Left lung (tissue), 4 donors: ENCODE measurements at regions not wholly inside any gene's neighbourhood (a gene's known extent, or its start where the extent isn't known, plus 50 kb on each side); places are given as distances from the start of the nearest gene placed in this dataset.
"Not testable (repeated sequence)": the region's sequence is repeated elsewhere in the genome, so short reads cannot be mapped to it uniquely, and the experiment has no call there.

Source experiments
- ATAC-seq: fragments of 200-7000 bp; cut with Tn5 transposase; one replicate; pipeline ENCODE4 v1.9.1; 2020; ENCODE audit warnings: moderate library complexity
- DNase-seq, 4 donors: peaks; one replicate each; pipeline ENCODE4 v3.0.0-alpha.2; 2013 to 2020
- H3K27ac ChIP-seq, 2 donors: fragments of 200-600 bp; sonication (generic) in 1 of 2; one replicate each; pipeline versions ENCODE4 v1.5.0 to v1.8.0; 2020 to 2021
- H3K27me3 ChIP-seq, 2 donors: fragments of 200-600 bp; sonication (generic) in 1 of 2; one replicate each; pipeline versions ENCODE4 v1.5.0 to v1.8.0; 2020 to 2021
- H3K36me3 ChIP-seq, 2 donors: fragments of 200-600 bp; sonication (generic) in 1 of 2; one replicate each; pipeline versions ENCODE4 v1.5.0 to v1.8.0; 2020 to 2021
- H3K4me1 ChIP-seq, 2 donors: fragments of 200-600 bp; one replicate each; pipeline ENCODE4 v1.8.0; 2021
- H3K4me3 ChIP-seq, 2 donors: fragments of 200-600 bp; sonication (generic) in 1 of 2; one replicate each; pipeline versions ENCODE4 v1.5.0 to v1.8.0; 2020 to 2021; ENCODE audit warnings: mild to moderate bottlenecking in 1 of 2
- H3K9me3 ChIP-seq, 2 donors: fragments of 200-600 bp; sonication (generic) in 1 of 2; one replicate each; pipeline versions ENCODE4 v1.5.0 to v1.8.0; 2020 to 2021
- CTCF ChIP-seq, 2 donors: fragments of 200-600 bp; sonication (generic) in 1 of 2; IDR thresholded peaks; one replicate each; pipeline versions ENCODE4 v1.5.0 to v1.8.0; 2021; ENCODE audit warnings: antibody characterized with exemption in 2 of 2
- intact Hi-C, 2 donors: fragments of 100-400 bp; cut with DNase I; formaldehyde crosslinking; loops; one replicate each; pipeline versions ENCODE4 v1.11.2 to v1.14.2; 2022
- donor health status: DM: no; HTN: yes; CAD: no.
- donor health status: DM: no; HTN: no; CAD: no.

GRCh38 chr4:34485252-34485651, 1759.1 kb downstream of the ARAP2 start:
- Histone ChIP-seq H3K4me3 (no peak overlapping the region), H3K27ac (no peak overlapping the region), H3K9me3 (no peaks in the 10 kb centered on the region), H3K4me1 (no peaks in the 10 kb centered on the region), H3K27me3 (no peaks in the 10 kb centered on the region), H3K36me3 (no peaks in the 10 kb centered on the region)
- DNase-seq (no peak), ATAC-seq (no peak)
- intact Hi-C loops: no loop called here
- no peak for TF ChIP-seq CTCF (IDR thresholded peaks at IDR 0.05)

GRCh38 chr4:34486461-34487363, 1757.6 kb downstream of the ARAP2 start:
- intact Hi-C loops: no loop called here
- H3K9me3 ChIP-seq: no peaks in the 10 kb centered on the region
- H3K4me1 ChIP-seq: no peaks in the 10 kb centered on the region
- H3K27me3 ChIP-seq: no peaks in the 10 kb centered on the region
- no peak for ATAC-seq
- H3K4me3 ChIP-seq: no peak overlapping the region
- H3K36me3 ChIP-seq: no peaks in the 10 kb centered on the region
- no peak for DNase-seq
- TF ChIP-seq CTCF (IDR thresholded peaks at IDR 0.05): no peak
- no peak overlapping the region for H3K27ac ChIP-seq

- no peaks in the 10 kb centered on the region for H3K27me3 ChIP-seq
- no peaks in the 10 kb centered on the region for H3K4me1 ChIP-seq
- no peak for ATAC-seq
- H3K4me3 ChIP-seq: no peak overlapping the region
- no peaks in the 10 kb centered on the region for H3K36me3 ChIP-seq
- TF ChIP-seq CTCF (IDR thresholded peaks at IDR 0.05): no peak
- peaks cover 0 to 5% of the 10 kb centered on the region in 2 donors for H3K9me3 ChIP-seq
- no peak overlapping the region for H3K27ac ChIP-seq
- intact Hi-C loops: no loop called here
- DNase-seq: no peak
Observed at GRCh38 chr4:34492414-34492813, 1751.9 kb downstream of the ARAP2 start.

- intact Hi-C loops: no loop called here
- Histone ChIP-seq H3K4me3 (no peak overlapping the region), H3K36me3 (no peaks in the 10 kb centered on the region), H3K27ac (no peak overlapping the region), H3K4me1 (no peaks in the 10 kb centered on the region), H3K9me3 (peaks cover 0 to 6% of the 10 kb centered on the region in 2 donors), H3K27me3 (no peaks in the 10 kb centered on the region)
- peak in 2 of 4 donors; percentile 7 to 11 for DNase-seq
- TF ChIP-seq CTCF (IDR thresholded peaks at IDR 0.05): no peak
- ATAC-seq: no peak
Observed at GRCh38 chr4:34502086-34502485, 1742.2 kb downstream of the ARAP2 start.

GRCh38 chr4:34504731-34505130, 1739.6 kb downstream of the ARAP2 start:
- H3K36me3 ChIP-seq, H3K4me1 ChIP-seq, H3K4me3 ChIP-seq, intact Hi-C loops, H3K27ac ChIP-seq, H3K27me3 ChIP-seq, H3K9me3 ChIP-seq, DNase-seq, ATAC-seq: not testable (repeated sequence)

GRCh38 chr4:34506511-34507092, 1737.7 kb downstream of the ARAP2 start:
- DNase-seq: peak in 1 of 4 donors; percentile 61
- H3K4me3 ChIP-seq, intact Hi-C loops, H3K4me1 ChIP-seq, H3K36me3 ChIP-seq, H3K27ac ChIP-seq, H3K9me3 ChIP-seq, ATAC-seq, H3K27me3 ChIP-seq: not testable (repeated sequence)
